ENCODE measurements at regions not wholly inside any gene's neighbourhood (a gene's known extent, or its start where the extent isn't known, plus 50 kb on each side); places are given as distances from the start of the nearest gene placed in this dataset.

DNA sequence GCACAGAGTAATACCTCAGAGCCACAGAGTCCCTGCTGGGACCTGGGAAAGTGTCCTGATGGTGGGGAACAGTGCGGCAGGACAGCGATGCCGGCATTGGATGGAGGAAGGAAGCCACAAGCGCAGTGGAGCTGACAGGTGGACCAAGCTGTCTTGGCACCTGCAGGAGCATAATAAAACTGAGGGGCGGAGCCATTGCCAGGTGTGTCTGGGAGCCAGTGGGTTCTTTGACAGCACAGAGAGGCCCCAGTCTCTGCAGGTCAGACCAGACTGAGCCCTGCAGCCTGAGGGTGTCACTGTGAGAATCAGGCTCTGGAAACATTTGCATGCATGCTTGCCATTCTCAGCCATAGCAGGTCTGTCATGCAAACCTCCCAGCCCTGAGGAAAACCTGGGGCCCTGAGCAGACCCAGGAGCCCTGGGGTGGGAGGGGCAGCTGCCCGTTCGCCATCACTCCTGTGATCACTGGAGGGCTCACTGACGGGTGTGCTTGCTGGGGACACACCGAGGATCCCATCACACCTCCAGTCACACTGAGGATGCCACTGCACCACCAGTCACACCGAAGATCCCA lies 210.5 kb upstream of the HDAC4 start:
- H3K9ac ChIP-seq (ENCODE audit: low read depth in 1 of 2, low read length in 2 of 2): no peak overlapping the region
- no peak for TF ChIP-seq ATF3 (IDR thresholded peaks at IDR 0.05)
- no peak for TF ChIP-seq REST (IDR thresholded peaks at IDR 0.05)
- TF ChIP-seq EGR1 (IDR thresholded peaks at IDR 0.05; ENCODE audit: low read depth in 2 of 2): no peak
- no peak for TF ChIP-seq HNF4A (conservative IDR thresholded peaks at IDR 0.05)
- no peak for TF ChIP-seq CTCF (IDR thresholded peaks at IDR 0.05; ENCODE audit: low read depth, low read length, missing input control)
- no peak for TF ChIP-seq GABPA (IDR thresholded peaks at IDR 0.05 in 1 of 2, conservative IDR thresholded peaks at IDR 0.05 in 1 of 2)
- TF ChIP-seq MAX (IDR thresholded peaks at IDR 0.05): no peak
- no peak for TF ChIP-seq NR2F2 (IDR thresholded peaks at IDR 0.05)
- no peak for TF ChIP-seq ZBTB33 (IDR thresholded peaks at IDR 0.05)
- TF ChIP-seq JUND (IDR thresholded peaks at IDR 0.05): no peak
- TF ChIP-seq RAD21 (IDR thresholded peaks at IDR 0.05): no peak
- TF ChIP-seq FOXA1 (IDR thresholded peaks at IDR 0.05): no peak
- no peak for TF ChIP-seq HNF4G (IDR thresholded peaks at IDR 0.05)
- no peak for TF ChIP-seq RXRA (IDR thresholded peaks at IDR 0.05)
- TF ChIP-seq SP1 (IDR thresholded peaks at IDR 0.05): no peak
- no peak for TF ChIP-seq FOXA2 (IDR thresholded peaks at IDR 0.05)
- peaks cover 0 to 2% (median 0%) of the 10 kb centered on the region in 4 donors for H3K9me3 ChIP-seq (ENCODE audit: control insufficient read depth in 4 of 4, low read length in 3 of 4)
- no peaks in the 10 kb centered on the region for H3K27me3 ChIP-seq (ENCODE audit: control insufficient read depth in 4 of 4, insufficient read depth in 4 of 4, low read length in 3 of 4)
- no peak overlapping the region for H3K4me3 ChIP-seq (ENCODE audit: low read depth in 1 of 3, low read length in 3 of 3)
- H3K4me1 ChIP-seq (ENCODE audit: control insufficient read depth in 4 of 4, insufficient read depth in 4 of 4, low read length in 3 of 4): no peaks in the 10 kb centered on the region
- H3K27ac ChIP-seq (ENCODE audit: low read depth in 1 of 2, low read length in 2 of 2): no peak overlapping the region
- WGBS: 82% methylated on average over 10 of the region's 10 CpGs
- H3K36me3 ChIP-seq (ENCODE audit: control insufficient read depth in 4 of 4, insufficient read depth in 3 of 4, low read depth in 1 of 4, low read length in 3 of 4): no peaks in the 10 kb centered on the region
- no peak for DNase-seq (ENCODE audit: low spot score)

All from liver (tissue), 8 donors.